ENCODE measurements at regions not wholly inside any gene's neighbourhood (a gene's known extent, or its start where the extent isn't known, plus 50 kb on each side); places are given as distances from the start of the nearest gene placed in this dataset.

DNA sequence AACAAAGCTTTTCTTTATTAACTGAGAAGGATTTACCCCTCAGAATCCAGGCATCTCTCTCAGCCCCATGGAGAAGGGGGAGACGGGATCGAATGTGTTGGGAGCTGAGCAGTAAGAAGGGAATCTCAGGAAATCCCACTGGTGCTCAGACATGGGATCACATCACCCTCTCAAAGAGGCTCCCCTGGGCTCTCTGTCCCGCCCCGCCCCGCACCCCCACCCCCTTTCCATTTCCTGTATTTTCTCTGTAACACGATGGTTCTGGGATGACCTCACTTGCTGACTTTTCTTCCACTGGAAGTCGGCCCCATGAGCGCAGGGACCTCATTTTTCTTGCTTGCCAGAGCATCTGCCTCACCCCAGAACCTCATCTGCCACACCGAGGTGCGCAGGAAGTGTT, 96.7 kb upstream of the SLC22A11 start:
- no peak for DNase-seq

DNA sequence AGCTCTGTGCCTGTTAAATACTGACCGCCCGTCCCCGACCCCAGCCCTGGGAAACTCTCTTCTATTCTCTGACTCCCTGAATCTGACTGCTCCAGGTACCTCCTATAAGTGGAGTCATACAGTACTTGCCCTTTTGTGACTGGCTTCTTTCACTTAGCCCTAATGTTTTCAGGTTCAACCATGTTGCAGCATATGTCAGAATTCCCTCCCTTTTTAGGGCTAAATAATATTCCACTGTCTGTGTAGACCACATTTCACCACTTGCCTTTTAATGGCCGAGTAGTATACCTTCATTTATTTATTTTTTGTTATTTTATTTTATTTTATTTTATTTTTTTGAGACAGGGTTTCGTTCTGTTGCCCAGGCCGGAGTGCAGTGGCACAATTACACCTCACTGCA, 96.1 kb upstream of the SLC22A11 start:
- DNase-seq: no peak

DNA sequence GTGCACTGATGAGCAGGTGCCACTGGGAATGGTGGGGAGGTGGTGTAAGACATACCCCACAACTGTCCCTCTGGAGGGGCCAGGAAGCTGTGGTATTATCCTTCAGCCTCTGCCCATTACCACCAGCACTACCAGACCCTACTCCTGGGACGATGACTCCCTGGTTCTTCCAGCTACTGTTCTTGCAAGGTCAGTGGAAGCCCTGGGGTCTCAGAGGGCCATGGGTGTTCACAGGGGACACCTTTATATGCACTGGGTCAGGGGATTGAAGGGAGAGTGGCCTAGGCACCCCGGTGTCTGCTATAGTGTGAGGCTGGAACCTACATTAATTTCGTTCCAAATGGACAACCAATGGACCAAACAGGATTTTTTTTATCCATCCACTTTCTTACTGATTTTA, 94.7 kb upstream of the SLC22A11 start:
- DNase-seq: no peak

DNA sequence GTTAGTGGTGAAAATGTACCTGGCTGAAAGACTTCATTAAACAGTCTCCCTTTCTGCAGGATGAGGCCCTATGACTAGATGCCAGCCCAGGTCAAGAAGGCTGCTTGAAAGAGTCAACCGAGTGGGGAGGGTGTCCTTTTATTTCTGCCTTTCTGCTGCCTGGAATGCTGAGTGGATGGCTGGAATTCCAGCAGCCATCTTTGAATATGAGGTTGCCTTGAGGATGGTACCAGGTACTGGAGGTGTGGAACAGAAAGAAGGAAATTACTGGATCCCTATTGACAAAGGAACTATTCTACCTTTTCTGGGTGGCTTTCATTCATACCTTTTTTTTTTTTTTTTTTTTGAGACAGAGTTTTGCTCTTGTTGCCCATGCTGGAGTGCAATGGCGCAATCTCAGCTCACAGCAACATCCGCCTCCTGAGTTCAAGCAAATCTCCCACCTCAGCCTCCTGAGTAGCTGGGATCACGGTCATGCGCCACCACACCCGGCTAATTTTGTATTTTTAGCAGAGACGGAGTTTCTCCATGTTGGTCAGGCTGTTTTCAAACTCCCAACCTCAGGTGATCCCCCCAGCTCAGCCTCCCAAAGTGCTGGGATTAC, 89.5 kb upstream of the SLC22A11 start:
- DNase-seq: no peak

DNA sequence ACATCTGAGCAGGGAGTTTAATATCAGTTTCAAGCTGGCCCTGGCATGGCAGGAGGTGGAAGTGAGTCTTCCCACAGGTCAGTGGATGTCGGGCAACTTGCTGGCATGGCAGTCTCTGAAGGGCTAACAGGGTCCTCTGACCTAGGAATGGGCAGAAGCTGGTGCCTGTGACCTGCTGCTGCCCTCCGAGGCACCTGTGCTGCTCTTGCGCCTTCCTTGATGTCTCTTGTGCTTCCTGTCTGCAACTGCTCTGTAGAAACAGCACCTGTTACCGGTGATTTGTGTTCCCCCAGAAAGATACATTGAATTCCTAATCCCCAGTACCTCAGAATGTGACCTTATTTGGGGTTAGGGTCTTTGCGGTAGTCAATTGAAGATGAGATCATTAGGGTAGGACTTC, 86.5 kb upstream of the SLC22A11 start:
- DNase-seq: no peak

DNA sequence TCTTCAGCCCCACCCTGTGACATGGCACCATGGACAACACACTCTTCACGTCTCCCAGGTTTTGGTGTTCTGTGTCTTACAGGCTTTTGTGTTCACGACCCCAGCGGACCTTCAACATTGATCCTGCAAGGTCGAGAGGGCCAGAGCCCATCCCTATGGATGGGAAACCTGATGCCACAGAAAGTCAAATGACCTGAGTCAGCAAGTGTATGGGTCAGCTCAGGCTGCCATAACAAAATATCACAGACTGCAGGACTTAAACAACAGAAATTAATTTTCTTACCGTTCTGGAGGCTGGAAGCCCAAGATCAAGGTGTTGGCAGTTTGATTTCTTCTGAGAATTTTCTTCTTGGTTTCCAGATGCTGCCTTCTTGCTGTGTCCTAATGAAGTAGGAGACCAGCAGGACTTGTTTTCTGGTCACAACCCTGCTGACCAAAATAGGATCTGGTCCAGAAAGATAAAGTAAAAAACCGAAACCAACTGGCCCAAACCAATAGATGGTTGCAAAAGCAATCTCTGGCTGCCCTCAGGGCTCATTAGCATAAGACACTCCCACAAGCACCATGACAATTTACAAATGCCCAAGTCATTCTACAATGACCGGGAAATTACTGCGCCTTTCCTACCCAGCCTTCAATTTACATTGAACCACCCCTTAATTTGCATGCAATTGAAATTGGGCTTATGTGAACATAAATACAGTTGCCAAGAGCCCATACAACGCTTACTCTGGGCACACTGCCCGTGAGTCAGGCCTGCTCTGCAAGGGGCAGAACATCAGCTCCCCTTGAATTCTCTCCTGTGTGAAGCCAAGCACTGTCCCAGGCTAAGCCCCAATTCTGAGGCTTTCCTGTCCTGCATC, 82.9 kb upstream of the SLC22A11 start:
- no peak for DNase-seq

GRCh38 chr11:64474680-64475079, 81.1 kb upstream of the SLC22A11 start:
- DNase-seq: no peak

DNA sequence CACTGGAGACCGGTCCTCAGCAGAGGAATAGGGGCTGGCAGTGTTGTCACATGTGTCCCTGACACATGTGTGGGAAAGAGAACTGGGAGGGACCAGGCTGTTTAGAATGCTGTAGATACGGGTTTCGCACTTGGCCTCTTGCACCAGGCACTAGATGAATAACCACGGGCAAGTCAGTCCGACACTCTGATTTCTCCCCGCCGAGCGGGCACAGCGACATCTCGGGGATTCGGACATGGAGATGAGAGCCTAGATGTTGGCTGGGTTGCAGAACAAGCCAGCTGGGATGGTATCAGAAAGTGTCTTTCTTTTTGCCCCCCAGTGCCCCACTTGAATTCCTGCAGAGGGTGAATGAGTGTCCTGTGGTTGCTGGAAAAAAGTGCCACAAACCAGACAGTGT, 80.6 kb upstream of the SLC22A11 start:
- no peak for DNase-seq

DNA sequence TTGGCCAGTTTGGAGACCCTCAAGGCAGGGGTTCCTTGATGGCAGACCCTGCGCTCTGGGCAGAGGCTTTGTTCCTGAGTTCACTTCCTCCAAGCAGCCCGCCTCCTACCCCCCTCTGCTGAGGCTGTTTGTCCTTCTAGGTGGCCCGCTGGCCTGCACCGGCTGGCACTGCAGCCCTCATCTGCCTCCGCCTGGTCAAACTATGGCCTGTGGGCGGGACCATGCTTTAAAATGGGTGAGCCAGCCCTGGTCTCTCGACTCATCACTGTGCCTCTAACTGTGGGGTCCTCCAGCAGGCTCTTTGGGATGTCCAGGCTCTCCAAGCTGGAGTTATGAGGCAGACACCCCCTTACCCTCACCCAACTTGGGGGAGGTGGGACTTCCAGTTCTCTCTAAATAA, 78.9 kb upstream of the SLC22A11 start:
- DNase-seq: no peak

GRCh38 chr11:64477675-64478074, 78.1 kb upstream of the SLC22A11 start:
- DNase-seq: no peak

DNA sequence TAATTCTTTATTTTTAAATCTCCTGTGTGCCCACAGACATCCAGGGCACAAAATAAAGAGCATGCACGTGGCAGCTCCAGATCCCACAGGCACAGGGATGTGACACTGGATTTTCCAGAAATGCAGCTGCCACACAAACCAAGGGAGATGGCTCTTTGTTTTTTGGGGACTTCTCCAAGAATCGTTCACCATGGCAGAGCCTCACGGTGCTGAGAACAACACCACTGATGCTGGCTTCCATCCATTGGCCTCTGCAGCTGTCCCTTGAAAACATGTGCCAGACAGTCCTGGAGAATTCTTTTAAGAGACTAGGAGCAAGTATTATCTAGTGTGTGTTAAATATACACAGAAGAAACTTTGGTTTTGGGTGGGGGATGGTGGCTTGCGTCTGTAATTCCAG, 73.2 kb upstream of the SLC22A11 start:
- DNase-seq: peak; percentile 59

GRCh38 chr11:64484191-64485022, 71.3 kb upstream of the SLC22A11 start:
- no peak for DNase-seq

- no peak for DNase-seq
Observed at GRCh38 chr11:64485074-64485473, 70.7 kb upstream of the SLC22A11 start.

DNA sequence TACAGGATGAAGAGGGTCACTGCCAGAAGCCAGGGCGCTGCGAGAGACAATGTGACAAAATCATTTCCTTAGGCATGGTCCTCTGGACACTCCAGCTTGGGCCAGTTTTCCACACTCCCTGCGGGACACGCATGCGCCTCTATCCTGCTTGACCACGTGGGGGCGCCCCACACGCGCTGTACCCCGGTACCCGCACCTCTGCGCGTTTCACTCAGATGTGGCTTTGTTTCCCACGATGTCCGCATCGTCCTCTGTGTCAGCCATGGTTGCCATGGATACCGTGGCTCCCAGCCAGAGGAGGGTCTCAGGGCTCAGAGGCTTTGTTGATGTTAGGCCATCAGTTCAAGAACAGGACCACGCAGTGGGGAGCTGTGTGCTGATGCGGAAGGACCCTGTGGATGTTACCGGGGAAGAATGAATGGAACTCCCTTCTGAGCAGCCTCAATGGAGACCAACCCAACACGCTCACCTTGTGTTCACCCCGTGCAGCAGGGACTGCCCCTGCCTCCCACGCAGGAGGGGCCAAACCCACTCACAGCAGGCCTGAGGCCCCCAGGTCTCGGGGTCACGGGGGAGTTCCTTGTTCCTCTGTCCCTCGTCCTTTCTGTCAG, 65.8 kb upstream of the SLC22A11 start:
- DNase-seq: peak; percentile 45

DNA sequence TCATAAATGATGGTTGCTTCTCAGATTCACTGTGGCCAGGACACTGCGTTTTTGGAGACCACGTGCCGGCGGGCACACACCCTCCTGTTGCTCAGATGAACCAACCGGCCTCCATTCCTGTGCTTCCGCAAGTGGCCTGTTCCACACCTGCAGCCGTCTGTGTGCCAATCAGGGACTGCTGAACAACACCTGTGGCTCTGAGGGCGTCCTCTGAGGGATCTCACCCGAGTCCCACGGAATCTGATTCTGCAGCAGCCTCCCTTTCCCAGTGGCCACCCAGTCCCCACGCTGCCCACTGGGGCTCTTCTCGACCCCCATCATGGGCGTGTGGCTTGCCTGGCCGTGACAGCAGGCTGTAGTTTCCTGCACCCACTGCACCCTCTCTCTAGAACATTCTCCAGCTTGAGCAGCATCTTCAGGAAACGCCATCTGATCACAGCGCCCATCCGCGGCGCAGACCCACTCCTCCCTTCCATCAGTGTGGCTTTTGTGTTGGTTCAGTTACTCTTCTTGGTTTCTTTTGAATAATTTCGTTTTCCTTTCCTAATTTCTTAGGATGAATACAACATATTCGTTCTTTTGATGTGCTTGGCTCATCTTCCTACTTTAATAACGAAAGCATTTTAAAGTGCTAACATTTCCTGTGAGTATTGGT, 65.1 kb upstream of the SLC22A11 start:
- DNase-seq: no peak

GRCh38 chr11:64492561-64492960, 63.2 kb upstream of the SLC22A11 start:
- no peak for DNase-seq

GRCh38 chr11:64498136-64498535, 57.6 kb upstream of the SLC22A11 start:
- DNase-seq: no peak

- DNase-seq: no peak
Observed at GRCh38 chr11:64499261-64500004, 56.3 kb upstream of the SLC22A11 start.

DNA sequence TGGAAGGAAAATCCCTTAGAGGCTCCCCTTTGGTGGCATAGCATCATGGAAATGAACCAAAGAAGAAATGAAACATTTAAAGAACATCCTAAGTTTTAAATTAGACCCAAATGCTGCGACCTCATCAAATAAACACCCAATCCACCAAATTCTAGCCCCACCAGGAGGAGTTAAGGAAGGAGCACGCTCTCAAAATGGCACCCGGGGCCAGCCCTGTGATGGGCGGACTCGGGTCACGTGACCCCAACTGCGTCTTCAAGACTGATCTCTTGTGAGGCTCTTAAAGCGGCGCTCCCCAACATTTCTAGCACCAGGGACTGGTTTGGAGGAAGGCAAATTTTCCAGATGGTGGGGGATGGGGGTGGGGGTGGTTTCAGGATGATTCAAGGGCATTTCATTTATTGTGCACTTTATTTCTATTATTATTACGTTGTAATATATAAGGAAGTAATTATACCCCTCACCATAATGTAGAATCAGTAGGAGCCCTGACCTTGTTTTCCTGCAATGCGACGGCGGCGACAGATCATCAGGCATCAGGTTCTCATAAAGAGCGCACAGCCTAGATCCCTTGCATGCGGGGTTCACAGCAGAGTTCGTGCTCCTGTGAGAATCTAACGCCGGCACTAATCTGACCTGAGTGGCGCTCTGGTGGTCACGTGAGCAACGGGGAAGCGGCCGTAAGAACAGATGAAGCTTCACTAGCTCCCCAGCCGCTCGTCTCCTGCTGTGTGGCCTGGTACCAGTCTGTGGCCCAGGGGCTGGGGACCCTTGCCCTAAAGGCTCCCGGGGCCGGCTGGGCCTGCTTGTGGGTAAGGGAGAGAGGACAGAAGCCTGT, 55.3 kb upstream of the SLC22A11 start:
- DNase-seq: no peak

- no peak for DNase-seq
Observed at GRCh38 chr11:64501500-64502427, 54.0 kb upstream of the SLC22A11 start.

All from right hindlimb (tissue), 1 donor.